H1 (cell line): ENCODE measurements at regions not wholly inside any gene's neighbourhood (a gene's known extent, or its start where the extent isn't known, plus 50 kb on each side); places are given as distances from the start of the nearest gene placed in this dataset.

Experiments used
- CTCF ChIA-PET: fragments of 300-600 bp; sonication (Branson Sonifier 250); formaldehyde crosslinking; loops from one replicate; lab custom pipeline; 2021; ENCODE audit not compliant: partially characterized antibody; lab: Charles Lee
- POLR2A ChIA-PET: fragments of 300-600 bp; sonication (Branson Sonifier 250); formaldehyde crosslinking; loops from one replicate; lab custom pipeline; 2021; ENCODE audit warnings: inconsistent platforms; ENCODE audit not compliant: partially characterized antibody; lab: Charles Lee
- DNase-seq, 2 experiments: peaks; one replicate each; pipeline versions ENCODE4 v3.0.0 to v3.0.0-alpha.2; 2010 to 2022; ENCODE audit warnings: low spot score in 2 of 2, low read depth in 1 of 2, mixed read lengths in 1 of 2
- FAIRE-seq: peaks from 2 replicates; lab custom pipeline; 2011; peaks lifted over from hg19 to GRCh38; lab: Jason Lieb, UNC
- H2AFZ ChIP-seq: 2 replicates; pipeline ENCODE4 v1.8.1; 2012; ENCODE audit warnings: low read length, inconsistent platforms
- H2AK5ac ChIP-seq: 2 replicates; pipeline ENCODE4 v1.6.1; 2013; ENCODE audit warnings: low read depth, low read length
- H2BK120ac ChIP-seq: replicated peaks from 2 replicates; pipeline ENCODE3; 2013; ENCODE audit warnings: low read depth, low read length, inconsistent platforms
- H2BK12ac ChIP-seq: 2 replicates; pipeline ENCODE4 v1.6.1; 2013; ENCODE audit warnings: low read depth, low read length
- H2BK15ac ChIP-seq: 2 replicates; pipeline ENCODE4 v1.6.1; 2013; ENCODE audit warnings: low read length
- H2BK20ac ChIP-seq: 2 replicates; pipeline ENCODE4 v1.6.1; 2013; ENCODE audit warnings: low read length
- H2BK5ac ChIP-seq: 2 replicates; pipeline ENCODE4 v1.6.1; 2013; ENCODE audit warnings: low read depth, low read length
- H3K14ac ChIP-seq: 2 replicates; pipeline ENCODE4 v1.6.1; 2013; ENCODE audit warnings: inconsistent platforms; ENCODE audit not compliant: insufficient read length
- H3K18ac ChIP-seq: 2 replicates; pipeline ENCODE4 v1.6.1; 2013; ENCODE audit warnings: low read length; ENCODE audit errors: extremely low read depth
- H3K23ac ChIP-seq: 2 replicates; pipeline ENCODE4 v1.6.1; 2013; ENCODE audit warnings: inconsistent platforms; ENCODE audit not compliant: insufficient read length
- H3K23me2 ChIP-seq: 2 replicates; pipeline ENCODE4 v1.6.1; 2013; ENCODE audit warnings: low read depth, low read length
- H3K27ac ChIP-seq: 2 replicates; pipeline ENCODE4 v1.6.1; 2011; ENCODE audit warnings: low read depth, low read length, inconsistent platforms
- H3K27me3 ChIP-seq, 4 experiments: replicated peaks in 1 of 4; 1 replicate in 1 of 4; 2 replicates in 3 of 4; pipeline versions ENCODE4 v1.6.1 to v1.8.1; 2011 to 2013; ENCODE audit warnings: low read length in 3 of 4, mild to moderate bottlenecking in 3 of 4, inconsistent platforms in 2 of 4, mixed read lengths in 2 of 4, moderate library complexity in 1 of 4; ENCODE audit not compliant: control insufficient read depth in 3 of 4, insufficient read depth in 3 of 4; ENCODE audit errors: extremely low read depth in 1 of 4
- H3K36me3 ChIP-seq, 4 experiments: 2 replicates each; pipeline versions ENCODE4 v1.6.1 to v1.8.1; 2011 to 2013; ENCODE audit warnings: mild to moderate bottlenecking in 4 of 4, low read length in 3 of 4, moderate library complexity in 2 of 4, control low read depth in 1 of 4, inconsistent platforms in 1 of 4; ENCODE audit not compliant: insufficient read depth in 4 of 4, control insufficient read depth in 2 of 4
- H3K4ac ChIP-seq: replicated peaks from 2 replicates; pipeline ENCODE3; 2013; ENCODE audit warnings: low read length, low read depth, mixed read lengths, inconsistent platforms; ENCODE audit not compliant: insufficient read length
- H3K4me1 ChIP-seq, 4 experiments: replicated peaks in 1 of 4; 1 replicate in 1 of 4; 2 replicates in 3 of 4; pipeline versions ENCODE4 v1.6.1 to v1.8.1; 2011 to 2013; ENCODE audit warnings: low read length in 3 of 4, inconsistent platforms in 2 of 4, mixed read lengths in 1 of 4; ENCODE audit not compliant: insufficient read depth in 4 of 4, control insufficient read depth in 3 of 4
- H3K4me2 ChIP-seq, 2 experiments: 2 replicates each; pipeline versions ENCODE4 v1.6.1 to v1.8.1; 2011 to 2013; ENCODE audit warnings: low read depth in 2 of 2, low read length in 2 of 2, control low read depth in 1 of 2, inconsistent platforms in 1 of 2, mild to moderate bottlenecking in 1 of 2; ENCODE audit not compliant: insufficient read depth in 1 of 2
- H3K4me3 ChIP-seq, 4 experiments: fragments of 200-600, 300-600 bp in 1 of 4; sonication (generic), shearing (Covaris generic), sonication (Bioruptor Twin) in 1 of 4; 2 replicates each; pipeline versions ENCODE4 v1.5.1 to v1.8.1; 2011 to 2016; ENCODE audit warnings: low read length in 4 of 4, low read depth in 3 of 4, control low read depth in 2 of 4, inconsistent platforms in 2 of 4, mild to moderate bottlenecking in 2 of 4, mixed read lengths in 1 of 4, moderate library complexity in 1 of 4; ENCODE audit not compliant: insufficient read depth in 2 of 4; ENCODE audit errors: extremely low read depth in 1 of 4
- H3K56ac ChIP-seq: replicated peaks from 2 replicates; pipeline ENCODE3; 2013; ENCODE audit warnings: low read depth, mild to moderate bottlenecking, mixed read lengths, low read length, inconsistent platforms; ENCODE audit not compliant: insufficient read length
- H3K79me1 ChIP-seq: 2 replicates; pipeline ENCODE4 v1.6.1; 2013; ENCODE audit warnings: low read depth, low read length, control low read depth
- H3K79me2 ChIP-seq, 2 experiments: 2 replicates each; pipeline versions ENCODE4 v1.6.1 to v1.8.1; 2012 to 2013; ENCODE audit warnings: low read length in 2 of 2, mild to moderate bottlenecking in 2 of 2, inconsistent platforms in 1 of 2; ENCODE audit not compliant: insufficient read depth in 2 of 2, control insufficient read depth in 1 of 2
- H3K9ac ChIP-seq, 4 experiments: replicated peaks in 1 of 4; 1 replicate in 1 of 4; 2 replicates in 3 of 4; pipeline versions ENCODE4 v1.6.1 to v1.8.1; 2011 to 2013; ENCODE audit warnings: low read depth in 3 of 4, low read length in 3 of 4, control low read depth in 2 of 4, mild to moderate bottlenecking in 2 of 4, moderate library complexity in 2 of 4, inconsistent platforms in 1 of 4; ENCODE audit errors: extremely low read depth in 1 of 4
- H3K9me3 ChIP-seq, 2 experiments: 2 replicates each; pipeline versions ENCODE4 v1.6.1 to v1.8.1; 2012 to 2013; ENCODE audit warnings: mild to moderate bottlenecking in 2 of 2, moderate library complexity in 2 of 2, control low read depth in 1 of 2, inconsistent platforms in 1 of 2, low read depth in 1 of 2, low read length in 1 of 2, mixed read lengths in 1 of 2; ENCODE audit not compliant: insufficient read depth in 2 of 2
- H4K20me1 ChIP-seq, 2 experiments: replicated peaks in 1 of 2; 2 replicates each; pipeline versions ENCODE3 to v1.8.1; 2011 to 2013; ENCODE audit warnings: inconsistent platforms in 2 of 2, low read length in 2 of 2, mild to moderate bottlenecking in 1 of 2; ENCODE audit not compliant: insufficient read depth in 2 of 2, control insufficient read depth in 1 of 2
- H4K5ac ChIP-seq: 2 replicates; pipeline ENCODE4 v1.6.1; 2013; ENCODE audit warnings: low read length, low read depth, mixed read lengths, inconsistent platforms; ENCODE audit not compliant: insufficient read length
- H4K8ac ChIP-seq: 2 replicates; pipeline ENCODE4 v1.8.0; 2013; ENCODE audit warnings: mild to moderate bottlenecking, moderate library complexity, low read length, inconsistent platforms; ENCODE audit not compliant: insufficient read depth; ENCODE audit errors: extremely low read depth
- H4K91ac ChIP-seq: replicated peaks from 2 replicates; pipeline ENCODE3; 2013; ENCODE audit warnings: low read length, mixed read lengths, inconsistent platforms; ENCODE audit not compliant: insufficient read length
- BACH1 ChIP-seq: IDR thresholded peaks from 2 replicates; pipeline ENCODE4 v1.6.1; 2012; ENCODE audit warnings: low read length, improper control_type of control experiment
- BRCA1 ChIP-seq: IDR thresholded peaks from 2 replicates; pipeline ENCODE4 v1.6.1; 2012; ENCODE audit warnings: low read depth, low read length, improper control_type of control experiment
- CHD1 ChIP-seq: IDR thresholded peaks from 2 replicates; pipeline ENCODE4 v1.6.1; 2012; ENCODE audit warnings: low read depth, low read length, improper control_type of control experiment
- CTBP2 ChIP-seq: IDR thresholded peaks from 2 replicates; pipeline ENCODE4 v1.7.0; 2011; ENCODE audit warnings: borderline replicate concordance, mild to moderate bottlenecking, moderate library complexity, mixed read lengths, low read length; ENCODE audit not compliant: insufficient read depth, insufficient read length
- CTCF ChIP-seq, 3 experiments: IDR thresholded peaks; 1 replicate in 2 of 3; 2 replicates in 1 of 3; pipeline versions ENCODE4 v1.5.1 to v1.6.1; 2011; ENCODE audit warnings: low read length in 3 of 3, mild to moderate bottlenecking in 3 of 3, inconsistent platforms in 2 of 3, low read depth in 1 of 3, moderate library complexity in 1 of 3; ENCODE audit not compliant: insufficient read depth in 1 of 3; ENCODE audit errors: control extremely low read depth in 1 of 3
- EP300 ChIP-seq, 2 experiments: IDR thresholded peaks; 1 replicate in 1 of 2; 2 replicates in 1 of 2; pipeline ENCODE4 v1.6.1; 2011 to 2012; ENCODE audit warnings: low read depth in 2 of 2, low read length in 2 of 2, mild to moderate bottlenecking in 2 of 2, borderline replicate concordance in 1 of 2, inconsistent platforms in 1 of 2, moderate library complexity in 1 of 2
- FOSL1 ChIP-seq: IDR thresholded peaks from 2 replicates; pipeline ENCODE4 v1.6.1; 2011; ENCODE audit warnings: mild to moderate bottlenecking, low read depth, low read length, moderate library complexity; ENCODE audit not compliant: insufficient read depth
- GABPA ChIP-seq: IDR thresholded peaks from 2 replicates; pipeline ENCODE4 v1.6.1; 2011; ENCODE audit warnings: mild to moderate bottlenecking, low read length, moderate library complexity, borderline replicate concordance; ENCODE audit not compliant: insufficient read depth
- MAFK ChIP-seq: IDR thresholded peaks from 2 replicates; pipeline ENCODE4 v1.6.1; 2012; ENCODE audit warnings: low read depth, mild to moderate bottlenecking, improper control_type of control experiment, low read length
- POLR2A ChIP-seq, 2 experiments: IDR thresholded peaks; 1 replicate in 1 of 2; 2 replicates in 1 of 2; pipeline ENCODE4 v1.6.1; 2011; ENCODE audit warnings: low read depth in 2 of 2, low read length in 2 of 2, mild to moderate bottlenecking in 2 of 2; ENCODE audit errors: control extremely low read depth in 1 of 2
- RXRA ChIP-seq: IDR thresholded peaks from 2 replicates; pipeline ENCODE4 v1.6.1; 2011; ENCODE audit warnings: low read depth, mild to moderate bottlenecking, low read length, moderate library complexity; ENCODE audit not compliant: insufficient read depth
- SIRT6 ChIP-seq: IDR thresholded peaks from one replicate; pipeline ENCODE4 v1.7.1; 2012; ENCODE audit warnings: low read length, inconsistent platforms

- Histone ChIP-seq H3K18ac (no peak overlapping the region), H4K5ac (no peak overlapping the region), H3K9ac (no peak overlapping the region), H3K4me2 (no peak overlapping the region), H2AFZ (no peak overlapping the region), H3K23ac (no peak overlapping the region), H2BK120ac (no peak overlapping the region), H3K4ac (no peak overlapping the region), H2BK15ac (no peak overlapping the region), H3K4me1 (no peaks in the 10 kb centered on the region), H3K27me3 (no peaks in the 10 kb centered on the region), H3K4me3 (no peak overlapping the region), H3K23me2 (no peaks in the 10 kb centered on the region), H2BK12ac (no peak overlapping the region), H4K8ac (no peak overlapping the region), H2AK5ac (no peak overlapping the region), H3K36me3 (no peaks in the 10 kb centered on the region), H3K27ac (no peak overlapping the region), H4K91ac (no peak overlapping the region), H3K56ac (no peak overlapping the region), H3K79me2 (no peaks in the 10 kb centered on the region), H4K20me1 (no peaks in the 10 kb centered on the region), H3K14ac (no peak overlapping the region), H3K9me3 (peaks cover 4 to 11% of the 10 kb centered on the region in 2 experiments; a peak in 2 of 4 replicates), H2BK5ac (no peak overlapping the region), H3K79me1 (no peaks in the 10 kb centered on the region), H2BK20ac (no peak overlapping the region)
- ChIA-PET CTCF (no interaction called here), POLR2A (no interaction called here)
- no peak for FAIRE-seq
- DNase-seq, result no peak
- TF ChIP-seq SIRT6, result no peak
- TF ChIP-seq MAFK, result no peak
- no peak for TF ChIP-seq BACH1
- no peak for TF ChIP-seq POLR2A (IDR thresholded peaks at IDR 0.05; ENCODE audit: control extremely low read depth in 1 of 2, low read depth in 2 of 2, low read length in 2 of 2)
- no peak for TF ChIP-seq GABPA
- no peak for TF ChIP-seq CTCF (IDR thresholded peaks at IDR 0.05; ENCODE audit: control extremely low read depth in 1 of 3, insufficient read depth in 1 of 3, low read depth in 1 of 3, low read length in 3 of 3)
- no peak for TF ChIP-seq BRCA1
- TF ChIP-seq CHD1, result no peak
- no peak for TF ChIP-seq CTBP2
- TF ChIP-seq RXRA, result no peak
- no peak for TF ChIP-seq FOSL1
- TF ChIP-seq EP300 (IDR thresholded peaks at IDR 0.05; ENCODE audit: borderline replicate concordance in 1 of 2, low read depth in 2 of 2, low read length in 2 of 2), result no peak
These were observed 312.7 kb upstream of the CWC22 start for GRCh38 chr2:180319586-180320405.
